KMS-11 (cell line): ENCODE measurements at regions not wholly inside any gene's neighbourhood (a gene's known extent, or its start where the extent isn't known, plus 50 kb on each side); places are given as distances from the start of the nearest gene placed in this dataset.

Source experiments
- H2AFZ ChIP-seq: fragments of 200-600 bp; sonication (generic); 2 replicates; pipeline ENCODE4 v1.6.1; 2016; ENCODE audit warnings: antibody characterized with exemption, mixed run types, low read depth
- H3K27ac ChIP-seq: fragments of 200-600 bp; sonication (generic); 2 replicates; pipeline ENCODE4 v1.6.1; 2016; ENCODE audit warnings: mild to moderate bottlenecking, mixed run types
- H3K27me3 ChIP-seq: fragments of 200-600 bp; sonication (generic); 2 replicates; pipeline ENCODE4 v1.6.1; 2017; ENCODE audit warnings: mild to moderate bottlenecking, low read depth, mixed run types, moderate library complexity; ENCODE audit not compliant: insufficient read depth
- H3K36me3 ChIP-seq: fragments of 200-600 bp; sonication (generic); 2 replicates; pipeline ENCODE4 v1.6.1; 2017; ENCODE audit warnings: mild to moderate bottlenecking, mixed run types; ENCODE audit not compliant: insufficient read depth
- H3K4me1 ChIP-seq: fragments of 200-600 bp; sonication (generic); 2 replicates; pipeline ENCODE4 v1.6.1; 2016; ENCODE audit warnings: mild to moderate bottlenecking, low read depth, mixed run types; ENCODE audit not compliant: poor library complexity, severe bottlenecking
- H3K4me2 ChIP-seq: fragments of 200-600 bp; sonication (generic); 2 replicates; pipeline ENCODE4 v1.7.0; 2016; ENCODE audit warnings: mild to moderate bottlenecking, mixed run types
- H3K4me3 ChIP-seq: fragments of 200-600 bp; sonication (generic); IDR thresholded peaks from 2 replicates; pipeline ENCODE4 v1.6.1; 2017; ENCODE audit warnings: low read depth, low read length, mixed read lengths; ENCODE audit not compliant: insufficient read depth
- H3K79me2 ChIP-seq: fragments of 200-600 bp; sonication (generic); 2 replicates; pipeline ENCODE4 v1.6.1; 2016; ENCODE audit warnings: low read depth, mixed run types; ENCODE audit not compliant: insufficient read depth
- H3K9ac ChIP-seq: fragments of 200-600 bp; sonication (generic); 2 replicates; pipeline ENCODE4 v1.6.1; 2016; ENCODE audit warnings: mild to moderate bottlenecking, mixed run types
- H4K20me1 ChIP-seq: fragments of 200-600 bp; sonication (generic); 2 replicates; pipeline ENCODE4 v1.6.1; 2016; ENCODE audit warnings: mild to moderate bottlenecking, mixed run types; ENCODE audit not compliant: insufficient read depth
- CTCF ChIP-seq: fragments of 200-600 bp; sonication (generic); conservative IDR thresholded peaks from 2 replicates; pipeline ENCODE4 v1.6.1; 2017; ENCODE audit warnings: low read depth, mild to moderate bottlenecking, antibody characterized with exemption, low read length, moderate library complexity, mixed read lengths

GRCh38 chr10:3277566-3277965 lies 105.0 kb upstream of the PITRM1 start:
- no peak overlapping the region for H3K27ac ChIP-seq
- H3K4me3 ChIP-seq = no peak overlapping the region
- H2AFZ ChIP-seq = no peak overlapping the region
- TF ChIP-seq CTCF = no peak
- H3K4me2 ChIP-seq = no peak overlapping the region
- no peaks in the 10 kb centered on the region for H4K20me1 ChIP-seq
- H3K27me3 ChIP-seq = no peaks in the 10 kb centered on the region
- no peaks in the 10 kb centered on the region for H3K79me2 ChIP-seq
- no peak overlapping the region for H3K9ac ChIP-seq
- no peaks in the 10 kb centered on the region for H3K36me3 ChIP-seq
- no peaks in the 10 kb centered on the region for H3K4me1 ChIP-seq

DNA sequence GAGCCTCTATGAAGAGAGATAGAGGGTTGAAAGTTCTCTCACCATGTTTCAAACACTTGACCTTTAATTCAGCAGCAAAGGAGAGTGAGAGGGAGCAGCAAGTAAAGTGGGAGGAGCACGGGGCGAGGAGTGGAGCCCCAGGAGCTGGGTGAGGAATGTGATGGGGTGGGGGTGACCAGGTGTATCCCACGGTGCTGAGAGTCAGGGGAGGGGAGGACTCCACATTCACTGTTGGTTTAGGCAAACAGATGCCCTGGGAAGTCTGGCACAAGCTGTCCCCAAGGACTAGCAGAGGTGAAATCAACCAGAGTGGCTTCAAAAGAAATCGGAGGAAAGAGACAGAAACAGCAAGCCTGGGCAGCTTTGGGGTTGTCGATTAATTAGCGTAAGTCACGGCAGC lies 101.8 kb upstream of the PITRM1 start:
- Histone ChIP-seq H3K4me2 (no peak overlapping the region), H3K36me3 (no peaks in the 10 kb centered on the region), H4K20me1 (no peaks in the 10 kb centered on the region), H3K4me3 (no peak overlapping the region), H3K79me2 (no peaks in the 10 kb centered on the region), H3K27me3 (no peaks in the 10 kb centered on the region), H3K27ac (no peak overlapping the region), H3K4me1 (no peaks in the 10 kb centered on the region), H2AFZ (no peak overlapping the region), H3K9ac (no peak overlapping the region)
- no peak for TF ChIP-seq CTCF

DNA sequence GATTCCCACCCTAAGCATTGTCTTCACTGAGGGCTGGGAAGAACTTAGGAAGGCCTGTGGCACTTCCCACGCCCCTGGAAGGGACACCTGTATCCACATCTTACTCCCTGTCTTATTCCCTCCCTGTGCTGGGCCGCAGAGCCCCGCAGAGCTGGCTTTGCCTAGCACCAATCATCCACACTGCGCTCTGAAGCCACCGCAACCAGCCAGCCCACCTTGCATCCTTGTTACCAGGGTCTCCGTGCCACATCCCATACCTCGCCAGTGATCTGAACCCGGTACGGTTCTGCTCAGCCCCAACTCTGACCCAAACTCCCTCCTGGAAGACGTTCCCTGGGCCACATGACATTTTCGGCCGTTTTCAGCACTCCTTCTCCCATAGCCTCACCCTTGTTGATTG lies 101.4 kb upstream of the PITRM1 start:
- Histone ChIP-seq H3K4me1 (no peaks in the 10 kb centered on the region), H3K9ac (no peak overlapping the region), H3K36me3 (no peaks in the 10 kb centered on the region), H2AFZ (no peak overlapping the region), H3K4me2 (no peak overlapping the region), H3K4me3 (no peak overlapping the region), H4K20me1 (no peaks in the 10 kb centered on the region), H3K27ac (no peak overlapping the region), H3K27me3 (no peaks in the 10 kb centered on the region), H3K79me2 (no peaks in the 10 kb centered on the region)
- TF ChIP-seq CTCF = no peak

GRCh38 chr10:3272300-3272699 lies 99.7 kb upstream of the PITRM1 start:
- Histone ChIP-seq H3K36me3 (no peaks in the 10 kb centered on the region), H4K20me1 (no peaks in the 10 kb centered on the region), H3K9ac (no peak overlapping the region), H3K4me1 (no peaks in the 10 kb centered on the region), H3K4me3 (no peak overlapping the region), H3K27me3 (no peaks in the 10 kb centered on the region), H3K27ac (no peak overlapping the region), H2AFZ (no peak overlapping the region), H3K79me2 (no peaks in the 10 kb centered on the region), H3K4me2 (no peak overlapping the region)
- no peak for TF ChIP-seq CTCF
